ENCODE measurements at regions not wholly inside any gene's neighbourhood (a gene's known extent, or its start where the extent isn't known, plus 50 kb on each side); places are given as distances from the start of the nearest gene placed in this dataset.
"Not testable (repeated sequence)": the region's sequence is repeated elsewhere in the genome, so short reads cannot be mapped to it uniquely, and the experiment has no call there.

DNA sequence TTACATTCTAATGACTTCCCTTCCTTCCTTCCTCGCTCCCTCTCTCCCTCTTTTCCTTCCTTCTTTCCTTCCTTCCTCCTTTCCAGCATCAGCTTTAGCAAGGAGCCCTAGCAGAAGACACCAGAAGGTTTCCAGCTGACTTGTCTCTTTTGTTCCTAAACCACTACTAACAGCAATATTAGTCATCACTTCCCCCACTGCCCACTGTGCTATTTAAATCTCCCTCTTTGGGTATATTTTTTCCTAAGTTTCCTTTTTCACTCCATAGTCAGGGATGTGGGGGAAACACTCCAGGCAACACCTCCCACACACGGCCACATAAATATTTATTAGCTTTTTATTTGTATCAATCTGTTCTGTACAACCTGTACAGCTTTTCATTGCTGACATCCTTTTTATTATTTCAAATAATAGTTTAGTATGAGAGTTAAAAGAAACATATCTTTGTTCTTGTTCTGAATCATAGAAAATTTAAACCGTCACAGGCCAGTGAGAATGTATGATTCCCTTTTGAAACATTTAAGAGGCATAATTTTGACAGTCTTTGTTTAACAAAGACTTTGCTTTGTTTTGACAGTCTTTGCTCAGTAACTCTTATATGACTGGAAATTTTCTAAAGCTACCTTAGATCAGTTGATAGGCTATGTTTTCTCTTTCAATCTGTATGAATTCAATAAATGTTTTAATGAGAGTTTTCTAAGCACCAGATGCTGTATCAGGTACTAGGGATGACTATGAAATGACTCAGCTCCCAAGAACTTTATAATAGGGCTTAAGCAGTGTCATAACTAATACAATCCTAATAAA is 167.9 kb downstream of the POTEB3 start:
- H3K4me1 ChIP-seq (ENCODE audit: control insufficient read depth, insufficient read depth, low read length); H3K27ac ChIP-seq (ENCODE audit: low read depth, low read length); H3K4me3 ChIP-seq (ENCODE audit: low read depth, low read length); H3K27me3 ChIP-seq (ENCODE audit: control insufficient read depth, insufficient read depth, low read length); H3K36me3 ChIP-seq (ENCODE audit: control insufficient read depth, insufficient read depth, low read length); H3K9ac ChIP-seq (ENCODE audit: low read depth, low read length): not testable (repeated sequence)
- peaks cover 51% of the 10 kb centered on the region for H3K9me3 ChIP-seq (ENCODE audit: control insufficient read depth, insufficient read depth, low read length)

DNA sequence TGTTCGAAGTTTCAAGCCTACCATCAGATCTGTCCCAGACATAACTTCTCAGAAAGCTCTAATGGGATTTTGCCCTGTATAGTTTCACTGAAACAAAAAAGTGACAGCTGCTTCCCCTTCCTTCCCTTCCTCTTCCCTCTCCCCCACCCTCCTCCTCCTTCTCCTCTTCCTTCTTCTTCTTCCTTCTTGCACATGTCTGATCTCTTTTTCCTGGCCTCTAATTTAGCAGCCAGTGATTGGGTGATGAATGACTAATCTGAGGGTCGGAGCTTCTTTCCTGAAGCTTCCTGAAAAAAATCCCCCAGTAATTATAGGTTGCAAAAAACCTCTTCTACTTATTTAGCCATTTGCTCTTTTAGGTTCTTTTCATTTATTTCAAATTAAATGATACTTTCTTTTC is 168.7 kb downstream of the POTEB3 start:
- peaks cover 59% of the 10 kb centered on the region for H3K9me3 ChIP-seq (ENCODE audit: control insufficient read depth, insufficient read depth, low read length)
- no peaks in the 10 kb centered on the region for H3K36me3 ChIP-seq (ENCODE audit: control insufficient read depth, insufficient read depth, low read length)
- no peak overlapping the region for H3K4me3 ChIP-seq (ENCODE audit: low read depth, low read length)
- no peak overlapping the region for H3K27ac ChIP-seq (ENCODE audit: low read depth, low read length)
- no peak overlapping the region for H3K9ac ChIP-seq (ENCODE audit: low read depth, low read length)
- no peaks in the 10 kb centered on the region for H3K27me3 ChIP-seq (ENCODE audit: control insufficient read depth, insufficient read depth, low read length)
- H3K4me1 ChIP-seq (ENCODE audit: control insufficient read depth, insufficient read depth, low read length), result no peaks in the 10 kb centered on the region

DNA sequence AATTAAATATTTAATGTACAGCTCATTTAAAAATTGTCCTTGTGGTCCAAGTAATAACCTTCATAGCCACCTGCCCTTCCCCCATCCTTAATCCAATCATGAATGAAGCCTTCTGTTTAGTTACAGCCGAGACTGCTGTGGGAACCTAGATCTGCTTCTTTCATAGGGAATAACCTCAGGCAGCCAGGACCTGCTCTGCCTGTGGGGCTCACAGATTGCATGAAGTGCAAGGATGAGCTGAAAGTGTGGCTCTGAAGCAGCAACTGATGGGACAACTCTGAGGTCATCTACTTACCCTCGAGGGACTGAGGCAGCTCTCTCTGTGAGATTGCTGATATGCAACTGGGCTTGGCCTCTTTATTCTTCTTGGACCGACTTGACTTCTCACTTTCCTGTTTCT is 169.8 kb downstream of the POTEB3 start:
- Histone ChIP-seq H3K4me3 (ENCODE audit: low read depth, low read length) (no peak overlapping the region), H3K27me3 (ENCODE audit: control insufficient read depth, insufficient read depth, low read length) (no peaks in the 10 kb centered on the region), H3K27ac (ENCODE audit: low read depth, low read length) (no peak overlapping the region), H3K9me3 (ENCODE audit: control insufficient read depth, insufficient read depth, low read length) (peaks cover 69% of the 10 kb centered on the region), H3K4me1 (ENCODE audit: control insufficient read depth, insufficient read depth, low read length) (no peaks in the 10 kb centered on the region), H3K36me3 (ENCODE audit: control insufficient read depth, insufficient read depth, low read length) (no peaks in the 10 kb centered on the region), H3K9ac (ENCODE audit: low read depth, low read length) (no peak overlapping the region)

DNA sequence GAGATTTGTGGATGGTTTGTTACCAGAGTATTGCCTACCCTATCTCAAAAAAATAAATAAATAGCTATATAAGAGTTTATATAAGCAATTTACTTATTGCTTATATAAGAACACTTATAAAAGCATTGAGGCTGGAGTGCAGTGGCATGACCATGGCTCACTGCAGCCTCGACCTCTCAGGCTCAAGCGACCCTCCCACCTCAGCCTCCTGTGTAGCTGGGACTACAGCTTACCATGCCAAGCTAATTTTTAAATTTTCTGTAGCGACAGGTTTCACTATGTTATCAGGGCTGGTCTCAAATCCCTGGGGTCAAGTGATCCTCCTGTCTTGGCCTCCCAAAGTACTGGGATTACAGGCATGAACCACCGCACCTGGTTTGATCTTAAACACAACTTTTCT is 170.6 kb downstream of the POTEB3 start:
- not testable (repeated sequence) for H3K27me3 ChIP-seq (ENCODE audit: control insufficient read depth, insufficient read depth, low read length); H3K4me1 ChIP-seq (ENCODE audit: control insufficient read depth, insufficient read depth, low read length); H3K9ac ChIP-seq (ENCODE audit: low read depth, low read length); H3K27ac ChIP-seq (ENCODE audit: low read depth, low read length); H3K36me3 ChIP-seq (ENCODE audit: control insufficient read depth, insufficient read depth, low read length); H3K4me3 ChIP-seq (ENCODE audit: low read depth, low read length)
- peaks cover 74% of the 10 kb centered on the region for H3K9me3 ChIP-seq (ENCODE audit: control insufficient read depth, insufficient read depth, low read length)

DNA sequence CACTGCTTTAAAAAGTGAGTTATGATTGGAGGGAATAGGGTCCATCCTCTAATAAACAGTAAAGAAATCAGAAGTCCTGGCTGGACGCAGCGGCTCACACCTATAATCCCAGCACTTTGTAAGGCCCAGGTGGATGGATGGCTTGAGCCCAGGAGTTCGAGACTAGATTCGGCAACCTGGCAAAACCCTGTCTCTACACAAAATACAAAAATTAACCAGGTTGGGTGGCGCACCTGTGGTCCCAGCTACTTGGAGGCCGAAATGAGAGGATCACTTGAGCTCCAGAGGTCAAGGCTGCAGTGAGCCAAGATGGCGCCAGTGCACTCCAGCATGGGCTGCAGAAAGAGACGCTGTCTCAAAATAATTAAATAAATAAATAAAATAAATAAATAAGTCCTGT is 171.2 kb downstream of the POTEB3 start:
- Histone ChIP-seq H3K4me1 (ENCODE audit: control insufficient read depth, insufficient read depth, low read length) (no peaks in the 10 kb centered on the region), H3K4me3 (ENCODE audit: low read depth, low read length) (no peak overlapping the region), H3K9me3 (ENCODE audit: control insufficient read depth, insufficient read depth, low read length) (peaks cover 80% of the 10 kb centered on the region), H3K27ac (ENCODE audit: low read depth, low read length) (no peak overlapping the region), H3K36me3 (ENCODE audit: control insufficient read depth, insufficient read depth, low read length) (no peaks in the 10 kb centered on the region), H3K27me3 (ENCODE audit: control insufficient read depth, insufficient read depth, low read length) (no peaks in the 10 kb centered on the region), H3K9ac (ENCODE audit: low read depth, low read length) (no peak overlapping the region)

DNA sequence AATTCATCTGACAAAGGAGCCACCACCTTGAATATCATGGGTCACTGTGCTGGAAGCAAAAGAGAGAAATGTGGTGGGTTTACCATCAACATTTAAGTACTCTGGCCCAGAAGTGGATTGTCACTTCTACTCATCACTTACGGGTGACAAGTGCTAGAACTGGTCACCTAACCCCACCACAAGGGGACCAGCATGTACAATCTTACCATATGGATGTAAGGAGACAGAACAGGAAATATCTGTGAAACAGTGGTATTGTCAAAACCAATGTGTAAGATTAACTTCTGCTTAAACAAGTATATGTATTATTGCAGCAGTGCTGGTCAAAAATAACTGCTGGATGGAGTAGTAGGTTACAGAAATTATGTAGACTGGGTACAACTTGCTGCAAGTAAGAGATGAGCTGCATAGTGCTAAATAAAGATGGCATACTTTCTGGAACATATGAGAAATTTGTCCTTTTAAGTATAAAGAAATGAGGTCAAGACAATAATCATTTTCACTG is 171.8 kb downstream of the POTEB3 start:
- no peaks in the 10 kb centered on the region for H3K4me1 ChIP-seq (ENCODE audit: control insufficient read depth, insufficient read depth, low read length)

DNA sequence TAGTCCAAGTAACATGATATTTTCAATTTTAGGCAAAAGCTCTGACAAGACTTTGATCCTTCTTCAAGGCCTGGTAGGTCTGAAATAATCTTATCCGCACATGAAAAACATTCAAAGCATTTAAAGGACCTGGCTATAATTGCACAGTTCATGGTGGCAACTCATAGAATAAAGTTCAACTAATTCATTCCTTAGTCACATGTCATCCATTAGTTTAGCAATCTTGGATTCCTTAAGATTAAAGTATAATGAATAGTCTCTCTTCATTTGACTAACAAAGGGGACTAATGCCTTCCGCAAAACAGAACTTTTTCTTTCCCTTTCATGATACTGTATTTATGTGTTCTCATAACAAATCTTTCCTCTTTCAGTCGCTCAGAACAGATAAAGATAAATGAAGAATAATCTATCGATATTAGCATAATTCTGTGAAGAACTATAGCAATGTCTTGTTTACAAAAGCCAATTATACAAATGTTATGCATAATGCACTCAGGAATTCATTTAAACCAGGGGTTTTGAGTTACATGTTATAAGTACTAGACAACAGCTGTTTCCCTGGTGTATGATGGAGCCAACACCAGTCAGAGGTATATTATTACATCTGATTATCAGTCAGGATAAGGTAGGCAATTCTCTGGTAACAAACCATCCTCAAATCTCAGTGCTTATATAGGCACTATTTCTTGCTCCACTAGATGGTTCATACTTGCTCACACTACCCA is 172.5 kb downstream of the POTEB3 start:
- Histone ChIP-seq H3K9ac (ENCODE audit: low read depth, low read length) (no peak overlapping the region), H3K36me3 (ENCODE audit: control insufficient read depth, insufficient read depth, low read length) (no peaks in the 10 kb centered on the region), H3K27ac (ENCODE audit: low read depth, low read length) (no peak overlapping the region), H3K4me1 (ENCODE audit: control insufficient read depth, insufficient read depth, low read length) (no peaks in the 10 kb centered on the region), H3K9me3 (ENCODE audit: control insufficient read depth, insufficient read depth, low read length) (peaks cover 89% of the 10 kb centered on the region), H3K4me3 (ENCODE audit: low read depth, low read length) (no peak overlapping the region; the same call in 1 of the 2 replicates), H3K27me3 (ENCODE audit: control insufficient read depth, insufficient read depth, low read length) (no peaks in the 10 kb centered on the region)

More for the DNA sequence above, 171.8 kb downstream of the POTEB3 start:
- Histone ChIP-seq H3K9ac (ENCODE audit: low read depth, low read length) (no peak overlapping the region), H3K27ac (ENCODE audit: low read depth, low read length) (no peak overlapping the region), H3K4me3 (ENCODE audit: low read depth, low read length) (no peak overlapping the region), H3K36me3 (ENCODE audit: control insufficient read depth, insufficient read depth, low read length) (no peaks in the 10 kb centered on the region), H3K27me3 (ENCODE audit: control insufficient read depth, insufficient read depth, low read length) (no peaks in the 10 kb centered on the region), H3K9me3 (ENCODE audit: control insufficient read depth, insufficient read depth, low read length) (peaks cover 84% of the 10 kb centered on the region)

DNA sequence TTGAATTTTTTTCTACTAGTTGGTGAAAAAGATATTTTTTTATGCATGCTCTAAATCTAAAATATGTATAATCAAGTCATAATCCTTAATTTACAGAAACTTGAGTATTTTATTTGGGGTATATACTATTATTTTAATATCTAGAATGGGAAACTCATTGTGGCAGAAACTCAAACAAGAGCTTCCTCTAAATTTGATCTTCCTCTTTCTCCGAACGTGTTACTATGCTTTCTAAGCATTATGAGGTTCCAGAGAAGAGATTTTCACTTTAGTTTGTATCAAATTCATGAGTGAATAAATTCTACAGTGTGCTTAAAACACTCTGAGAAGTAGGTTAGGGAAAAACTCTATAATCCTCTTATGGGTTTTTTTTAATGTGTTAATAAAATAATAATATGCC is 173.1 kb downstream of the POTEB3 start:
- no peak overlapping the region for H3K9ac ChIP-seq (ENCODE audit: low read depth, low read length)
- no peaks in the 10 kb centered on the region for H3K27me3 ChIP-seq (ENCODE audit: control insufficient read depth, insufficient read depth, low read length)
- no peak overlapping the region for H3K4me3 ChIP-seq (ENCODE audit: low read depth, low read length)
- H3K9me3 ChIP-seq (ENCODE audit: control insufficient read depth, insufficient read depth, low read length), result peaks cover 91% of the 10 kb centered on the region
- H3K4me1 ChIP-seq (ENCODE audit: control insufficient read depth, insufficient read depth, low read length), result no peaks in the 10 kb centered on the region
- H3K36me3 ChIP-seq (ENCODE audit: control insufficient read depth, insufficient read depth, low read length), result no peaks in the 10 kb centered on the region
- H3K27ac ChIP-seq (ENCODE audit: low read depth, low read length), result no peak overlapping the region

DNA sequence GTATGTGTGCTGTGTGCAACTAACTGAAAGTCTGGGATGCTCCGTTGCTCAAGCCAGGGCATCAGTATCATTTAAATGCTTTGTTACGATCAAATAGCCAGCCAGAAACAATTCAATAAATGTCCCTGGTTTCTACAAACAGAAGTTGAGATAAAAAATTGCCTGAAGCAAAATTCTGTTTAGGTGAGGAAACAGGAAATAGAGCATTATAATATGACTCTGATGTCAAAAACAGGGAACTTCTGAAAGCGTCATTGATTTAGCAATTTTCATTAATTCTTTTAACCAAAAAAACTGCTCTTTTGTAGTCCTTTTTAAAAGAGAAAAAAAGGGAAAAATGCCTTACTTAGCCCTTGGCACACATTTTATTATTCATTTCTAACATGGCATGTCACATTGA is 174.7 kb downstream of the POTEB3 start:
- not testable (repeated sequence) for H3K4me1 ChIP-seq (ENCODE audit: control insufficient read depth, insufficient read depth, low read length); H3K36me3 ChIP-seq (ENCODE audit: control insufficient read depth, insufficient read depth, low read length); H3K9ac ChIP-seq (ENCODE audit: low read depth, low read length); H3K27ac ChIP-seq (ENCODE audit: low read depth, low read length); H3K27me3 ChIP-seq (ENCODE audit: control insufficient read depth, insufficient read depth, low read length); H3K4me3 ChIP-seq (ENCODE audit: low read depth, low read length)
- peaks cover 91% of the 10 kb centered on the region for H3K9me3 ChIP-seq (ENCODE audit: control insufficient read depth, insufficient read depth, low read length)

DNA sequence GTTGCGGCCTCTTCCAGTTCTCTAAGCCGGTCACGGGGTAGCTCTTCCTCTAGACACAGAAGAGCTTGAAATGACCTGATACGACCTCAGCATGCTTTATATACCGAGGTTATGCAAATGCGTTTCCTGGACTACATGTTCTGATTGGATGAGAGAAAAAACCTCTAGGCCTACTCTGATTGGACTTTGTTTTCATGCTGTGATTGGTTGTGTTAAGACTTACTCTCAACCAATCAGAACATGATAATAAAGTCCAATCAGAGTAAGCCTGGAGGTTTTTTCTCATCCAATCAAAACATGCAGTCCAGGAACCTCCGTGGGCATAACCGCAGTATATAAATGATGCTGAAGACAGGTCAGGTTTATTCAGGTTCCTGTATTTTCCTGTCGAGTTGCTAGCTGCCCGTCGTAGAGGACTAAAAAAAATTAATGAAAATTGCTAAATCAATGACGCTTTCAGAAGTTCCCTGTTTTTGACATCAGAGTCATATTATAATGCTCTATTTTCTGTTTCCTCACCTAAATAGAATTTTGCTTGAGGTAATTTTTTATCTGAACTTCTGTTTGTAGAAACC is 177.4 kb downstream of the POTEB3 start:
- peaks cover 87% of the 10 kb centered on the region for H3K9me3 ChIP-seq (ENCODE audit: control insufficient read depth, insufficient read depth, low read length)
- H3K27ac ChIP-seq (ENCODE audit: low read depth, low read length), result no peak overlapping the region
- H3K4me3 ChIP-seq (ENCODE audit: low read depth, low read length), result no peak overlapping the region
- H3K9ac ChIP-seq (ENCODE audit: low read depth, low read length), result no peak overlapping the region
- no peaks in the 10 kb centered on the region for H3K27me3 ChIP-seq (ENCODE audit: control insufficient read depth, insufficient read depth, low read length)
- H3K4me1 ChIP-seq (ENCODE audit: control insufficient read depth, insufficient read depth, low read length), result no peaks in the 10 kb centered on the region
- H3K36me3 ChIP-seq (ENCODE audit: control insufficient read depth, insufficient read depth, low read length), result no peaks in the 10 kb centered on the region
